ENCODE measurements at regions not wholly inside any gene's neighbourhood (a gene's known extent, or its start where the extent isn't known, plus 50 kb on each side); places are given as distances from the start of the nearest gene placed in this dataset.

- no peak for TF ChIP-seq CTCF (IDR thresholded peaks at IDR 0.05)
These were observed 186.5 kb upstream of the TMEM72 start for GRCh38 chr10:44724415-44725174.

GRCh38 chr10:44725404-44725803 lies 185.7 kb upstream of the TMEM72 start:
- no peak for TF ChIP-seq CTCF (IDR thresholded peaks at IDR 0.05)

- no peak for TF ChIP-seq CTCF (IDR thresholded peaks at IDR 0.05)
These were observed 179.9 kb upstream of the TMEM72 start for GRCh38 chr10:44731283-44731682.

- no peak; the same call in 1 of the 2 replicates for TF ChIP-seq CTCF (IDR thresholded peaks at IDR 0.05)
These were observed 177.3 kb upstream of the TMEM72 start for GRCh38 chr10:44733501-44734488.

GRCh38 chr10:44742248-44742647 lies 168.9 kb upstream of the TMEM72 start:
- no peak for TF ChIP-seq CTCF (IDR thresholded peaks at IDR 0.05)

- TF ChIP-seq CTCF (IDR thresholded peaks at IDR 0.05): no peak
These were observed 167.6 kb upstream of the TMEM72 start for GRCh38 chr10:44743535-44743934.

- TF ChIP-seq CTCF (IDR thresholded peaks at IDR 0.05): no peak
These were observed 165.2 kb upstream of the TMEM72 start for GRCh38 chr10:44745920-44746319.

Data from LNCAP (cell line).